CD4-positive, alpha-beta T cell treated with Interleukin-17A for 1 hour (primary cell): ENCODE measurements at regions not wholly inside any gene's neighbourhood (a gene's known extent, or its start where the extent isn't known, plus 50 kb on each side); places are given as distances from the start of the nearest gene placed in this dataset.

Source experiments
- DNase-seq: peaks from one replicate; pipeline ENCODE4 v3.0.0-alpha.2; 2020

DNA sequence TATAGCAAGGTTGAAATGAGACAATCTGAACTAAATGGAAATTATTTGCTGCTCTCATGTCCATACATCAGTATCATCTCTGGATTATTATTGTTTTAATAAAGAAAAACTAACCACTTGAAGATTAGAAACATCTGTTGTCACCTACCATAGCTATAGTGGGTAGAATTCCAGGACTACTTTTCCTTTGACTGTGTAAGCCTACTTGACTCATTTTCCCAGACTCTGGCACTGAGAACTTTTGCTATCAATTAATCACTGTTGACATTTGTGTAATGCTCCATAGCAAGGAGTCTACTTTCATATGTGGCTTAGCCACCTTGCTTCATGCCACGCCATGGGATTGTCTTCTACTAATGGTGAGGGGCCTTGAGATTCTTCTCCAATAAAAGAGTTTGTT lies 59.9 kb upstream of the ARRDC3 start:
- no peak for DNase-seq

DNA sequence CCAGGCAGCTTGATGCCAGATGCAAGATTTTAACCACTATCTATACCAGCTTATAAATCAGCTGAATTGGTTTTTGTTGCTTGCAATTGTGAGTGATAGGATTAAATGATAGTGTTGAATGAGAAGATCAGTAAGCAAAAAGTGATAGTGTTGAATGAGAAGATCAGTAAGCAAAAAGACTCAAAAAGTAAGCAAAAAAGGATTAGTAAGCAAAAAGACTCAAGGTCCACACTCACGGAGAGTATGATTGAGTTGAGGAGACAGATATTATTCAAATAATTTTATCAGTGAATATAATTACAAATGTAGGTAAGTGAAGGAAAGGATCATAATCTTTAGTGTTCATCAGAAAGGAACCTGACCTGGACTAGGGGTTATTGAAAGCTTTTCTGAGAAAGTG lies 58.0 kb upstream of the ARRDC3 start:
- DNase-seq, result no peak

DNA sequence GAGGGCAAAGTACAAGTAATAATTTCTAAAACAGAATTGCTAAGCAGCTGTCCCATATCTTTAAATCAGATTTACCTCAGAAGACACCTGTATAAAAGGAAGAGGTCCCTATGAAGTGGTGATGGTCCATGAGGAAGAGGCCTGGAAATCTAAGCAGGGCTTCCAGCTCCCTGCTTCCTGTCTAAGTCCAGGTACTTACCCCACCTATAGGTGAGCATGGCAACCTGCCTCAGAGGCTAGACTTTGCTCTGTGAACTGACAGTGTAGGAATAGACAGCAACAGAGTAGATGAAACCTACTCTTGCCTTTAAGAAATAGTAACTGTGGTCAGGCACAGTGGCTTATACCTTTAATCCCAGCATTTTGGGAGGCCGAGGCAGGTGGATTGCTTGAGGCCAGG lies 55.8 kb upstream of the ARRDC3 start:
- DNase-seq, result no peak

DNA sequence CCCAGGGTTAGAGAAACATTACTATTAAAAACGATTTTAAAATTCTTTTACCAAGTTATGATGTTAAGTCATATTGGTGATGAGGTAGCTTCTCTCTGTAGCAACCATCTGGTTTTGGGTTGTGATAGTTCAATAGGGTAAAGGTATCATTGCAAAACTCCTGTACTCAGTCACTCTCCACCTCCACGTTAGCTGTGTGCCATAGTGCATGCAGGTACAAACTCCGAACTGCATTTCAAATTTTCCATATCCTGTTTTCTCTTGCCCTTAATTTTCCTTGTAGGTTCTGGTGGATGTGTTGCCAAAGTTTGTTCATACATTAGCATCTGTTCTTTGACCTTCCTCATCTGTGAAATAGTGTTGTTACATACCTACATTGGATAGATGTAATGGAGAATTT lies 53.1 kb upstream of the ARRDC3 start:
- no peak for DNase-seq

DNA sequence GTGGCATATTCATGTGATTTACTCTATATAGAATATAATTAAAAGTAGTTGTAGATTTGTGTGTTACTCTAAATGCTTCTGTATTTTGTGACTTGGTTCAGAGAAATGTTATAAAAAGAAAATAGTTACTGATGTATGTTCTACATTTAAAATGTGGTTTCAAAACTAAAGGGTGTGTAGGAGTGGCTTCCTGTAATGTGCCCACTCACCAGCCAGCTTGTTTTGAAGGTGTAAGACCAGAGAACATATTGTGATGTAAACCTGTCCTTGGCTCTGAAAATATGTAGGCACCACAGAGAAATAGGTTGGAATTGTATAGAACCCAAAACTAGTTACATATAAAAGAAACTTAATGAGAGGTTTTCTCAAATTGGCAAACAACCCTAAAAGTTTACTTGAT lies 51.2 kb upstream of the ARRDC3 start:
- DNase-seq, result peak; percentile 42

DNA sequence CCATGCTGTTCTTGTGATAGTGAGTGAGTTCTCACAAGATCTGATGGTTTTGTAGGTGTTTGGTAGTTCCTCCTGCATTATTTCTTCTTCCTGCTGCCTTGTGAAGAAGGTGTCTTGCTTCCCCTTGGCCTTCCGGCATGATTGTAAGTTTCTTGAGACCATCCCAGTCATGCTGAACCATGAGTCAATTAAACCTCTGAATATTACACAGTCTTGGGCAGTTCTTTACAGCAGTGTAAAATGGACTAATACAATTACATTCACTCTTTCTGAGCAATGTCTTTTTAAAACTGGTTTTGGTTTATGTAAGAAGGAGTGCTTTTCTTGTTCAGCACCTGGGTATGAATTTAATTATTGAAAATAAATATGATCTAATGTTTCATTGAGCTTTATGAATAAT lies 50.7 kb upstream of the ARRDC3 start:
- peak; percentile 13 for DNase-seq
